Keratinocyte (primary cell): ENCODE measurements at regions not wholly inside any gene's neighbourhood (a gene's known extent, or its start where the extent isn't known, plus 50 kb on each side); places are given as distances from the start of the nearest gene placed in this dataset.

ENCODE experiments used
- DNase-seq: peaks from one replicate; pipeline ENCODE4 v3.0.0-alpha.2; 2011; ENCODE audit warnings: low read depth, missing footprints, low spot score
- FAIRE-seq: peaks from 2 replicates; lab custom pipeline; 2011; peaks lifted over from hg19 to GRCh38; lab: Jason Lieb, UNC
- H2AFZ ChIP-seq: 2 replicates; pipeline ENCODE4 v1.6.0; 2012; ENCODE audit warnings: low read length, control low read depth, inconsistent platforms; ENCODE audit not compliant: control insufficient read depth
- H3K27ac ChIP-seq: 2 replicates; pipeline ENCODE4 v1.5.1; 2011; ENCODE audit warnings: low read length; ENCODE audit not compliant: control insufficient read depth, insufficient read depth
- H3K27me3 ChIP-seq: 3 replicates; pipeline ENCODE4 v1.6.0; 2011; ENCODE audit warnings: low read length; ENCODE audit not compliant: control insufficient read depth, insufficient read depth; ENCODE audit errors: extremely low read depth
- H3K36me3 ChIP-seq, 2 experiments: 2 replicates in 1 of 2; 3 replicates in 1 of 2; pipeline ENCODE4 v1.5.1; 2011; ENCODE audit warnings: low read length in 2 of 2, mild to moderate bottlenecking in 1 of 2; ENCODE audit not compliant: control insufficient read depth in 2 of 2, insufficient read depth in 2 of 2; ENCODE audit errors: extremely low read depth in 1 of 2
- H3K4me1 ChIP-seq: 3 replicates; pipeline ENCODE4 v1.5.1; 2011; ENCODE audit warnings: low read length; ENCODE audit not compliant: control insufficient read depth, insufficient read depth; ENCODE audit errors: extremely low read depth
- H3K4me2 ChIP-seq: 3 replicates; pipeline ENCODE4 v1.6.0; 2011; ENCODE audit warnings: low read depth, low read length; ENCODE audit not compliant: control insufficient read depth, insufficient read depth; ENCODE audit errors: extremely low read depth
- H3K4me3 ChIP-seq, 3 experiments: fragments of 200-600 bp in 1 of 3; sonication (generic) in 1 of 3; 2 replicates in 2 of 3; 3 replicates in 1 of 3; pipeline ENCODE4 v1.5.1; 2011 to 2016; ENCODE audit warnings: low read length in 3 of 3, mild to moderate bottlenecking in 3 of 3, control low read depth in 2 of 3, inconsistent platforms in 1 of 3, low read depth in 1 of 3, mixed read lengths in 1 of 3, mixed run types in 1 of 3, moderate library complexity in 1 of 3; ENCODE audit not compliant: control insufficient read depth in 2 of 3, insufficient read depth in 2 of 3; ENCODE audit errors: extremely low read depth in 1 of 3
- H3K79me2 ChIP-seq: 2 replicates; pipeline ENCODE4 v1.6.0; 2012; ENCODE audit warnings: low read length; ENCODE audit not compliant: control insufficient read depth, insufficient read depth
- H3K9ac ChIP-seq: 3 replicates; pipeline ENCODE4 v1.6.0; 2011; ENCODE audit warnings: low read length; ENCODE audit not compliant: control insufficient read depth, insufficient read depth; ENCODE audit errors: extremely low read depth
- H3K9me1 ChIP-seq: 3 replicates; pipeline ENCODE4 v1.6.0; 2011; ENCODE audit warnings: low read length; ENCODE audit not compliant: control insufficient read depth, insufficient read depth; ENCODE audit errors: extremely low read depth
- H3K9me3 ChIP-seq: 2 replicates; pipeline ENCODE4 v1.5.1; 2012; ENCODE audit warnings: low read depth, low read length; ENCODE audit not compliant: control insufficient read depth
- H4K20me1 ChIP-seq: 3 replicates; pipeline ENCODE4 v1.6.0; 2011; ENCODE audit warnings: low read length; ENCODE audit not compliant: control insufficient read depth, insufficient read depth; ENCODE audit errors: extremely low read depth
- EZH2 ChIP-seq: IDR thresholded peaks from one replicate; pipeline ENCODE4 v1.6.1; 2012; ENCODE audit warnings: inconsistent platforms, mild to moderate bottlenecking, low read length, moderate library complexity
- dilution Hi-C: fragments of 300-500 bp; cut with MboI; formaldehyde crosslinking; loops from one replicate; pipeline ENCODE4 v1.7.0; 2020; ENCODE audit warnings: low sequenced_read_pairs; ENCODE audit not compliant: extremely low pct_ligation_motif_present
- TF ChIP-seq, protein P1 (sequence below), 3 experiments: IDR thresholded peaks in 1 of 3; conservative IDR thresholded peaks in 1 of 3; optimal IDR thresholded peaks in 1 of 3; 2 replicates in 2 of 3; 3 replicates in 1 of 3; pipeline versions ENCODE3 to v1.5.1; 2011; ENCODE audit warnings: low read length in 3 of 3, mild to moderate bottlenecking in 3 of 3, moderate library complexity in 2 of 3, control low read depth in 1 of 3, inconsistent platforms in 1 of 3; ENCODE audit not compliant: insufficient read depth in 2 of 3; ENCODE audit errors: extremely low read depth in 1 of 3

DNA sequence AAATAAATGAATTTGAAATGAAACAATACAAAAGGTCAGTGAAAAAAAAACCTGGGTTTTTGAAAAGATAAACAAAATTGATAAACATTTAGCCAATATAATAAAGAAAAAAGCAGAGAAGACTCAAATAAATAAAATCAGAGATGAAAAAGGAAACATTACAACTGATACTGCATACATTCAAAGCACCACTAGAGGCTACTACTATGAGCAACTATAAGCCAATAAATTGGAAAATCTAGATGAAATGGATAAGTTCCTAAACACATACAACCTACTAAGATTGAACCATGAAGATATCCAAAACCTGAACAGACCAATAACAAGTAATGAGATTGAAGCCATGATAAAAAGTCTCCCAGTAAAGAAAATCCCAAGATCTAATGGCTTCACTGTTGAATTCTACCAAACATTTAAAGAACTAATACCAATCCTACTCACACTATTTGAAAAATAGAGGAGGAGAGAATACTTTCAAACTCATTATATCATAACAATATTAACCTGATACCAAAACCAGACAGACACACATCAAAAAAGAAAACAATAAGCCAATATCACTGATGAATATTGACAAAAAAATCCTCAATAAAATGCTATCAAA is 80.8 kb upstream of the CERS6 start:
- H3K9me3 ChIP-seq = no peaks in the 10 kb centered on the region
- no peaks in the 10 kb centered on the region for H3K79me2 ChIP-seq
- TF ChIP-seq, protein P1, sequence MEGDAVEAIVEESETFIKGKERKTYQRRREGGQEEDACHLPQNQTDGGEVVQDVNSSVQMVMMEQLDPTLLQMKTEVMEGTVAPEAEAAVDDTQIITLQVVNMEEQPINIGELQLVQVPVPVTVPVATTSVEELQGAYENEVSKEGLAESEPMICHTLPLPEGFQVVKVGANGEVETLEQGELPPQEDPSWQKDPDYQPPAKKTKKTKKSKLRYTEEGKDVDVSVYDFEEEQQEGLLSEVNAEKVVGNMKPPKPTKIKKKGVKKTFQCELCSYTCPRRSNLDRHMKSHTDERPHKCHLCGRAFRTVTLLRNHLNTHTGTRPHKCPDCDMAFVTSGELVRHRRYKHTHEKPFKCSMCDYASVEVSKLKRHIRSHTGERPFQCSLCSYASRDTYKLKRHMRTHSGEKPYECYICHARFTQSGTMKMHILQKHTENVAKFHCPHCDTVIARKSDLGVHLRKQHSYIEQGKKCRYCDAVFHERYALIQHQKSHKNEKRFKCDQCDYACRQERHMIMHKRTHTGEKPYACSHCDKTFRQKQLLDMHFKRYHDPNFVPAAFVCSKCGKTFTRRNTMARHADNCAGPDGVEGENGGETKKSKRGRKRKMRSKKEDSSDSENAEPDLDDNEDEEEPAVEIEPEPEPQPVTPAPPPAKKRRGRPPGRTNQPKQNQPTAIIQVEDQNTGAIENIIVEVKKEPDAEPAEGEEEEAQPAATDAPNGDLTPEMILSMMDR (optimal IDR thresholded peaks at IDR 0.05 in 1 of 3, IDR thresholded peaks at IDR 0.05 in 1 of 3, conservative IDR thresholded peaks at IDR 0.05 in 1 of 3; ENCODE audit: extremely low read depth in 1 of 3, insufficient read depth in 2 of 3, low read length in 3 of 3) = peak in 1 of 3 experiments; percentile 49
- TF ChIP-seq EZH2 = no peak
- no peaks in the 10 kb centered on the region for H3K9me1 ChIP-seq
- no peak overlapping the region for H3K27ac ChIP-seq
- no peaks in the 10 kb centered on the region for H3K4me1 ChIP-seq
- no peaks in the 10 kb centered on the region for H4K20me1 ChIP-seq
- DNase-seq (no peak), FAIRE-seq (no peak)
- H3K4me3 ChIP-seq = no peak overlapping the region
- no peaks in the 10 kb centered on the region for H3K27me3 ChIP-seq
- no peak overlapping the region for H3K4me2 ChIP-seq
- dilution Hi-C loops = no loop called here
- H3K9ac ChIP-seq = no peak overlapping the region
- no peaks in the 10 kb centered on the region for H3K36me3 ChIP-seq
- H2AFZ ChIP-seq = no peak overlapping the region

- DNase-seq (no peak), FAIRE-seq (no peak)
- Histone ChIP-seq H3K36me3 (no peaks in the 10 kb centered on the region), H3K27me3 (no peaks in the 10 kb centered on the region), H3K9ac (no peak overlapping the region), H2AFZ (no peak overlapping the region), H3K4me1 (no peaks in the 10 kb centered on the region), H4K20me1 (no peaks in the 10 kb centered on the region), H3K9me1 (no peaks in the 10 kb centered on the region), H3K4me3 (no peak overlapping the region), H3K4me2 (no peak overlapping the region), H3K9me3 (no peaks in the 10 kb centered on the region), H3K79me2 (no peaks in the 10 kb centered on the region), H3K27ac (no peak overlapping the region)
- dilution Hi-C loops = no loop called here
- TF ChIP-seq EZH2 = no peak
- TF ChIP-seq, protein P1 (optimal IDR thresholded peaks at IDR 0.05 in 1 of 3, IDR thresholded peaks at IDR 0.05 in 1 of 3, conservative IDR thresholded peaks at IDR 0.05 in 1 of 3; ENCODE audit: extremely low read depth in 1 of 3, insufficient read depth in 2 of 3, low read length in 3 of 3) = no peak
Observed at GRCh38 chr2:168378960-168379669, 77.0 kb upstream of the CERS6 start.
